ENCODE measurements at regions not wholly inside any gene's neighbourhood (a gene's known extent, or its start where the extent isn't known, plus 50 kb on each side); places are given as distances from the start of the nearest gene placed in this dataset.

DNA sequence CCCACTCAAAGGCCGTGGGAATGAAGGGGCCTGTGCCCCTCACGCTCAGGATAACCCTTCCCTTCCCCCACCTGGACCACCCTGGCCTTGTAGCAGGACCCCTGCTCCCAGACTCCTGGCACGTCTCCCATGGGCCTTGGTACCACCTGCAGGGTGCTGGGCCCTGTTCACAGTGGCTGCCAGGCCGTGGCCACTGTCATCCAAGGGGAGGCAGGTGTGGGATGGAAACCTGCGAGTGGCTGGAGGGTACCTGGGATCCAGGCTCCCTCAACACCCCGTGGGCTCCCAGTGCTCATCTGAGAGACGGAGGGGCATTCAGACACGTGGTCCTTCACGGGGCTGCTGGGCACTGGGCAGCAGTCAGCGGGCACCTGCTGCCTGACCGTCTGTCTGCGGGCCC, 75.6 kb upstream of the CIBAR2 start:
- no peak for DNase-seq (ENCODE audit: low read depth in 2 of 2)

DNA sequence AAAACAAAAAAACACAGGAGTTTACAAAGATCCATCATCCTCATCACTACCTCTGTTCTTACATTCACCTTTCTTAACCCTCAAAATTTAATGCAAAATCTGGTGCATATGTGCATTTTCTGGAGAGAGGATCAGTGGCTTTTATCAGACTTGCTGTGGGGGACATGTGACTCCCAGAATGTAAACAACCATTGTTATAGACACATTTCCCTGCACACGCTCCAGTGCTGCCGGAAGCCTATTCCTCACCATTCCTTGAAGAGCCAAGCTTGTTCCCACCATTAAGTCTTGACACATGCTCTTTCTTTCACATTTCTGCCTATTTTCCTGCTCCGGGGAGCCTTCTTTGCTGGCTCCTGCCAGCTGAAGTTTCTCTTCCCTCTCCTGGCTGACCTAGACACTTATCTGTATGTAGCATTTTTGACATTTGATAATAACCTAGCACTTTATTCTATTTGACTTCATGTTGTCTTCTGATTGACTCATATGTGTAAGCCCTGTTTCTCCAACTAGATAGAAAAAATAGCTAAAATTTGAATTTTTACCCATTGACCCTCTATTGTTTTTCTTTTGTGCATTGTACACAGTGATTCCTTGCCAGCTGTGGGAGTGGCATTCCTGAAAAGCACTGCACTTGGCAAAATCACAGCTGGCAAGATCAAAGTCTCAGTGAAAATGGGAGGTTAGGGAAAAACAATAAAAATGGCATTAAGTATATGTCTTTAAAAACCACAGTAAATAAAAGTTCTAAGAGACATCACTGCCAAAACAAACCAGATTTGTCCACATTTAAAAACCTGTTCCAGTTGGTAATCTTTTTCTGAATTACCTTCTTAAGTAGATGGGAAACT, 76.8 kb upstream of the CIBAR2 start:
- no peak for DNase-seq (ENCODE audit: low read depth in 2 of 2)

DNA sequence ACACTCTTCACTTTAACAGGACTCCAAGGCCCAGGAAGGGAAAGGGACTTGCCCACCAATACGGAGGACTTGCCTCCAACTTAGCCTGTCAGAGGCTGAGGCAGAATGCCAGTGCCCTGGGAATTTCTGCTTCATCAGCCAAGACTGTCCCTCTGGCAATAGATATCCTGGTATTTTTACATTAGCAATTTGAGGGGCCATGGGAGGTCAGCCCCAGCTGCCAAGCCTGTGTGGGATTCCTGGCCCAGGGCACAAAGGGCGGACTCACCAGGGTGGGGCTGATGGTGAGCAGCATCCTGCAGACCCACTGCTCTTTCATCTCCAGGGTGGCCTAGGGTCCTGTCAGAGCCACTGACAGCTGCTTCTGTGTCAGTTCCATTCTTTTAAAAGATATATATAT, 78.3 kb upstream of the CIBAR2 start:
- DNase-seq (ENCODE audit: low read depth in 2 of 2), result no peak

DNA sequence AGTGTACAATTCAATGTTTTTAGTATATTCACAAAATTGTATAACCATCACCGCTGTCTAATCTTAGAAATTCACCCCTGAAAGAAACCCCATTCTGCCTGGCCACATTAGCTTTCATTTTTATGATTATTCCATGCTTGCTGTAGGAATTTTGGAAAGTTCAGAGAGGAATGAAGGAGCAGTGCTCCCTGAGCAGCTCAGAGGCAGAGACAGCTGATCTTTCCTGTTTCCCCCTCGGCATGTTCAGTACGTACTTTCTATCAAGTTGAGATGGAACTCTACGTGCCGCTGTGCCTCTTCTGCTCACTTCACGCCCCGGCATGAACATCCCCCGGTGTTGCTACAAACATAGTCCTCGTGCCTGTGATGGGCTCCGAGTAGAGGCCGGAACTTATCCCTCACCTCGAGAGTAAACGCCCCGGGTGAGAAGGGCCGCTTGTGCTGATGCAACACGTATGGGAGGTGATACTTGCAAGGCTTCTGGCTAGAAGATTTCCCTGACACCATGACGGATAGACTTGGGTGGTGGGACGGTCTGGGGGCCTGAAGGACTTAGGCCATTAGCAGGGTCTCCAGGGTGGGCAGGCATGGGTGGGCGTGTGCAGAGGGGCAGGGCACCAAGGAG, 79.2 kb upstream of the CIBAR2 start:
- DNase-seq (ENCODE audit: low read depth in 2 of 2), result no peak

DNA sequence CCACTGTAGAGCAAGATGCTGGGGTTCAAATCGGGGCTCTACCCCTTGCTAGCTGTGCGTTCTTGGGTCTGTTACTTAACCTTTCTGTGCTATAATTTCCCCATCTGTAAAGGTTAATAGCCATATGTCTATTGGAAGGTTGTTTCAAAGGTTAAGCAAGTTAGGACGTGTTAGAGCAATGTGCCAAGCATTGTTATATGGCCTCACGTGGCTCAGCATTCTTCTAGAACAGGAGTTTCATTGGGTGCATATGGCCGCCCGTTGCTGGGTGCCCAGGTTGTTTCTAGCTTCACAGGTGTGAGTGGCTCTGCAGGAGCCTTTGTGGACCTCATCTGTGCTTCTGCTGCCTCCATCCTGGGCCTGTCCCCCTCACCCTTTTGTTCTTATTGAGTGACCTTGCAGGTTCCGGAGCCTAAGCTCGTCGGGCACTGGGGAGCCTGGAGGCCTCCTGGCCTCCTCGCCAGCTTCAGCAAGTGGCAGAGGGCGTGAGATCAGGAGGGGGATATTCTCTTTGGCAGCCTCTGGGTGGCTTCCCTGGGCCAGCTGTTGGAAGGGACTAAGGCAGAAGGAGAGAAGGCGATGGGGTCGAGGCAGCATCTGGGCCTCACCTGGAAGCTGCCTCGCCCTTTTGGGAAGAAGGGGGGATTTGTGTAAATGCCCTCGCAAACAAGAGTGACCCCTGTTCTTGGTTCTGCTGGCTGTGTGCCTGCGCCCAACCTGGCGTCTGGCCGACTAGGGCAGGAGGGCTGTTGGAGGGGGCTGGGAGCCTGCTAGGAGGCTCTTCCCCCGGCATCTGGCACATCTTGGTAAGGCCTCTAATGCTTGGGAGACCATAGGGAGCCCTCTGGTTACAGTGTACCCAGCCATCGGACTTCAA, 80.2 kb upstream of the CIBAR2 start:
- DNase-seq (ENCODE audit: low read depth in 2 of 2), result no peak

DNA sequence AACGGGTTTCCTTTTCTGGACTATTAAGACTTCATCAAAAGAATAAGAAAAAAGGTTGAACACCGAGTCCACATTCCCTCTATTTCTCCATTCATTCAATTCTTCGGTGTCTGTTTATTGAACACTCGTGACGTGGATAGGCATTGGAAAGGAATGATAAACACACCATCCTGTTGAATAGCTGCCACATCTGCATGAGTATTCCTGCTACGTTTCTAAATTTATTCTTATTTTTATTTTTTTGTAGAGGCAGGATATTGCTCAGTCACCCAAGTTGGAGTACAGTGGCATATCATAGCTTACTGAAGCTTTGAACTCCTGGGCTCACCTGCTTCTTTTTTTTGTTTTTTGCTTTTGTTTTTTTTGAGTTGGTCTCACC, 80.8 kb upstream of the CIBAR2 start:
- no peak for DNase-seq (ENCODE audit: low read depth in 2 of 2)

DNA sequence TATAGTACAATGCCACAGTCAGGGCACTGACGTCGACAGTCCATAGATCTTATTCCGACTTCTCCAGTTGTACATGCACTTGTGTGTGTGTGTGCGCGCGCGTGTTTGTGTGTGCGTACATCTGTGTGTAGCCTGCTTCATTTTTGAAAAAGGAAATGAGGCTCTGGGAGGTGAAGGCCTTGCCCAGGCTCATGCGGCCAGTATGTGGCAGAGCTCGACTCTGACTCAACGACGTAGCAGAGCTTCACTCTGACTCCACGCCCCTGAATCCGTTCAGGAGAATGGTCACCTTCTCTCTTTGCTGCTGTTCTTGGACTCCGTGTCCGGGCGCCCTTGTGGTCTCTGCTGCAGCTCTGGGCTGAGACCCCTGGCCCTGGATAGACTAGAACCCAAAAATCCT, 81.6 kb upstream of the CIBAR2 start:
- DNase-seq (ENCODE audit: low read depth in 2 of 2), result no peak

DNA sequence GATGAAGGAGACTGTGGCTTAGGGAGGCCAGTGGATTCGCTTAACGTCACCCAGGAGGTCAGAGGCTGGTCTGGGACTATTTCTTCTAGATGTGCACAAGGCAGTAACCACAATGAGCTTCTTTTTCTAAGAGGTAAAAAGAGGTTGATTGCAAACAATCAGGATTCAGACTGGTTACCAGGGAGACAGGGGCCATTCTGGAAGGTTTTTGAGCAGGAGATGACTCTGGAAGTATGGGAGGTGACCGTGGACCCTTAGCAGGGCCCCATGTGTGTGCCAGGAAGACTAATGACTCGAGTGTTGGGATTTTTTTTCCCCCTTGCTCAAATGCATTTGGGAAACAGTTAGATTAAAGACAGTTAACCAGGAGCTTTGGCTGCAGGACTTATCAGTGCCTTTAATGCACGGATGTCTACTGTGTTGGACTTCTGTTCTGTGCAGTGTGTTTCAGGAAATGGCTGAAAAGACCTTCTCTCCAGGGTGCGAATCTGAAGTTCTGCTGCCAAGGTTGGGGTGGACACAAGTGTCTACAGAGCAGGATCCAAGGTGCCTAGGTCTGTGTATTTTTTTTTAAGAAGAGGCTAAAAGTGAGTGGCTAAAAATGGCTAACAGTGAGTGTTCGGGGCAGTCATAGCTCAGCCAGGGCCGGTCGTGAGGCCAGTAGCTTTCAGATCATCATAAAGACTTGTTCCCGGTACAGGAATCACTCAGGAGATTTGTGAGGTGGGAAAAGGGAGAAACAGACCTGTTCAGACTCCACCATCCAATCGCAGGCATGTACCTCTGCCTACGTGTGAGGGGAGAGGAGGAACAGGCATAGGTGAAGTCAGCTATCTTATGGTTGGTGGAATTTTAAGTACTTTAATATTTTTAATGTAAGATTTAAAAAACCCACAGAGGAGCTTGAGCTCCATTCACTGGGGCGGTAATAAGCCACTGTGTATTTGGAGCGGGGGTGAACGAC, 82.3 kb upstream of the CIBAR2 start:
- DNase-seq (ENCODE audit: low read depth in 2 of 2), result no peak

DNA sequence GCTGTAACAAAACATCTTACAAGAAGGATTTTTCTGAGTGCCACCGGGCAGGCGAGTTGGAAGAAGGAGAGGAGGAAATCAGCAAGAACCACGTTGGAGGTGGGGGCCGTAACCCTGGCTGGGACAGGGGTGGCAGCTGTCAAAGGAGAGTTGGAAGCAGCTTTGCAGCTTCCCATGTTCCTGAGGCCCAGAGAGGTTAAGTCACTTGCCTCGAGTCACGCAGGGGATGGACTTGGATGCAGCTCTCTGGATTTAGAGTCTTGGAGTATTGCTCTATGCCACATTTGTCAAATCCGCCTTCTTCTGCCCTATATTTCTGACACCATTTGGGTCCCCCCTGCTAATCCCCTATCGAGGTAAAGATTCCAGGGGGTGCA, 83.0 kb upstream of the CIBAR2 start:
- no peak for DNase-seq (ENCODE audit: low read depth in 2 of 2)

DNA sequence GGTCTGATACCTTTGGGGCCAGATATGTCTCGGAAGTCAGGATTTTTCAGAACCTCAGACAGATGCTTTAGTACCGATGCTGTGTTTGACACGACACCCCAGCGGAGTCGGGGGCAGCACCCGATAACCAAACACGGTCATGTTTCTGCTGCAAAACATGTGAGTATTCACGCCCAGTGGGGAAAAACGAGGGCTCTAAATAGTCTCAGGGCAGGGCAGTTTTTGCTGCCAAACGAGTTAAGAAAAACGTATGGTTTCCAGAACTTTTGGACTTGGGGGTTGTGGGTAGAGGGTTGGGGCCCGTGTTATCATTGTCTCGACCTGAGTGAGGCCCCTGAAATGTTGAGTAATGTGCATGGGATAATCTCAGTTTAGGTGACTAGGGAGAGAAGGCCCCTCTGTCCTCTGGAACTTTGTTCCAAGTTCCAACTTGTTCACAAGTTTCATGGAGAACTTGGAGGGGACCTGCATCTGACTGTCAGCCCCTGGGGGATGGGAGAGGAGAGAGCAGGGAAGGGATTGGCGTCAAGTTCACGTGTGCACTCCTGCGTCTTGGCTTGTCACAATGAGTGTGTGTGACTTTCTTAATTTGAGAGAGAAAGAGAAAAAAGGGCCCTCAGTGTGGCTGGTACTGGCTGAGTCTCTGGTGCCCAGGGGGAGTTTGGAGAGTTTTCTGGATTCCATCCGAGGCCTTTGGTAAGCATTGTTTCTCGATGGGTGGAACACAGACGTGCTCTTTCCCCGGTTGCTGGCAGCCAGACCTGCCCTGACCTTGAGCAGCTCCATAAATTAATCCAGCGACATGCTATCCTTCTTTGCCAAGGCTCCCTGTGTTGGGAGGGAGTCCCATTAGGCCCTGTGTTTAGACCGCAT, 83.9 kb upstream of the CIBAR2 start:
- no peak for DNase-seq (ENCODE audit: low read depth in 2 of 2)

DNA sequence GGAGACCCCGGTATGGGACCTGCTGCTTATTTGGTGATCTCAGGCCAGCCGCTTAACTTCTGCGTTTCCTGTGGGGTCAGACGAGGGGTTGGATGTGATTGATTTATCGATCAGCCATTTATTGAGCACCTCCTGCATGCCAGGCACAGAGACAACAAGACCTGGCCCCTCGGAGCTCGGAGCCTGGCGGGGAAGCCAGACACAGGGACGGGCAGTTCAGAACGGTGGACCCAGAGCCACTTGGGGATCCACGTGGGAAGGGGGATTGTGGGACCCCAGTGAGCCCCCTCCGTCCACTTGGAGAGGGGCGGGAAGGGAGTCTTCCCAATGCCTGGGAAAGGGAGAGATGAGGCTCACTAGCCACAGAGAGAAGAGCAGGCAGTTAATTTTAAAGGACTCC, 84.7 kb upstream of the CIBAR2 start:
- no peak for DNase-seq (ENCODE audit: low read depth in 2 of 2)

DNA sequence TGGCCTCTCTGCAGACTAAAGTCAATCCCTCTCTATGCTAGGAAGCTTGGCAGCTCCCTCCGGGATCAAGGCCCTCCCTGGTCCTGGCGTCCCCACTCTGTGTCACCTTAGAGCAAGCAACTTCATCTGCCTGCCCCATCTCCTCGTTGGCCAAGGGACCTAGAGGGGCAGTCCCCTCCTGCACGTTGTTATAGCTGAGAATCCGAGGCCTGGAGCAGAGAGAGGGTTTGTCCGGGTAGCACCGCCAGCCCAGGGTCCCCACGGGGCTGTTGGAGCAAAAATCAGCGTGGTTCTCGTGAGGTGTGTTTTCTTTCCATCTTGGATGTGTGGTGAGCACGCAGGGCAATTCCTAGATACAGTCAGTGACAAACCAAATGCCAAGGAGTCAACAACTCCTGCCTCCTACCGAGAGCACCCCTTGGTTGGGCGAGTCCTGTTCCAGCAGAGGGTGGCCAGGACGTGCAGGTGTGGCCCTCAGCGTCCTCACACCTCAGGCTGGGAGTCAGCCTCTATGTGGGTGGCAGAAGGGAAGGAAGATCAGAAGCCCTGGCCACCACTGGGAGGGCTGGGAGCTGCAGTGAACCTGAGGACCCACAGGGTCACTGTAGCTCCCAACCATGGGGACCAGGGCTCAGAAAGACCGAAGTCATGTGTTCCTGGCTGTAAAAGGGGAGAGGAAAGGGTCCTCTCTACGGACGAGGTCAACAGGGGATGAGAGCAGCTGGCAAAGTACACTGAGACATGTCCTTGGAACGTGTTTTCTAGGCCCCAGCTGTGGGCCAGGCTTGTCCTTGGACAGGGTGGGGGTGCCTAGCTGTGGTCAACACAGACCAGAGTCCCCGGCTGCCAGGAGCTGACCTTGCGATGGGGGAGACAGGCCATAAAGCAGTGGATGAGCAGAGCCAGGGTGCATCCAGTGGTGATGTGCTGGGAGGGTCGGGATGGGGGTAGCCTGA, 85.6 kb upstream of the CIBAR2 start:
- no peak for DNase-seq (ENCODE audit: low read depth in 2 of 2)

DNA sequence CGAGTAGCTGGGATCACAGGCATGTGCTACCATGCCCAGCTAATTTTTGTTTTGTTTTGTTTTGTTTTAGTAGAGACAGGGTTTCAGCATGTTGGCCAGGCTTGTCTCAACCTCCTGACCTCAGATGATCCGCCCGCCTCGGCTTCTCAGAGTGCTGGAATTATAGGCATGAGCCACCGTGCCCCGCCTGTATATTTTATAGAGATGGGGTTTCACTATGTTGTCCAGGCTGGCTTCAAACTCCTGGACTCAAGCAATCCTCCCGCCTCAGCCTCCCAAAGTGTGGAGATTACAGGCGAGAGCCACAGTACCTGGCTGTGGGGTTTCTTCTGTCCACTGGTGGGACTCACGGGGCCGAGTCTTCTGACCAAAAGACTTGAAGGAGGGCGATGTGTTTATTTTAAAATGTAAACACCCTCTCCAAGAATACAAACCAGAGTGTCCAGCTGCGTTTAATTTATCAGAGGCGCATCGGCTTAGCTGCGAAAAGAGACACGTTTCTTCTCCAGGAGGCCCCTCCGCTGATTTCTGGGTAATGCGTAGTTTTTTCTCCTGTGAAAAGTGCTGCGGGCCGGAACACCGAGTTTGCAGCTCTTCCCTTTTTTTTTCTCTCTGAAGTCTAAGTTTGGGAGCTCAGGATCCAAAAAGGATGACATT, 86.9 kb upstream of the CIBAR2 start:
- DNase-seq (ENCODE audit: low read depth in 2 of 2), result no peak

DNA sequence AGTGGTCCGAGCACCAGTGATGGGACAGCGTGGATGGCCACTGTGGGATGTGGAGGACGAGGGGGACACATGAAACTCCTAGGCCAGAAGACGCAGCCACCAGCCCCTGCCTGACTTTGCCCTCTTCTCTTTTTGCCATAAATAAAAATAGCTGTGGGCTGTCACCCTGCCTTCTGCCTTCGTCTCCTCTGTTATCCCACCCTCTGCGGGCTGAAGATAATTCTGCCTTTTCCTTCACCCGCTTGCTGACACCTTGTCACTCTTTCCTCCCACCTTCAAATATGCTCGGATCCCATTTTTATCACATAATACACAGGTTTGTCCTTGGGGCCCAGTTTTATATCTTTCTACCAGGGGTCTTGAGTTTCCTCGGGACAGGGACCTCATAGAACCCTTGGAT, 87.6 kb upstream of the CIBAR2 start:
- no peak for DNase-seq (ENCODE audit: low read depth in 2 of 2)

DNA sequence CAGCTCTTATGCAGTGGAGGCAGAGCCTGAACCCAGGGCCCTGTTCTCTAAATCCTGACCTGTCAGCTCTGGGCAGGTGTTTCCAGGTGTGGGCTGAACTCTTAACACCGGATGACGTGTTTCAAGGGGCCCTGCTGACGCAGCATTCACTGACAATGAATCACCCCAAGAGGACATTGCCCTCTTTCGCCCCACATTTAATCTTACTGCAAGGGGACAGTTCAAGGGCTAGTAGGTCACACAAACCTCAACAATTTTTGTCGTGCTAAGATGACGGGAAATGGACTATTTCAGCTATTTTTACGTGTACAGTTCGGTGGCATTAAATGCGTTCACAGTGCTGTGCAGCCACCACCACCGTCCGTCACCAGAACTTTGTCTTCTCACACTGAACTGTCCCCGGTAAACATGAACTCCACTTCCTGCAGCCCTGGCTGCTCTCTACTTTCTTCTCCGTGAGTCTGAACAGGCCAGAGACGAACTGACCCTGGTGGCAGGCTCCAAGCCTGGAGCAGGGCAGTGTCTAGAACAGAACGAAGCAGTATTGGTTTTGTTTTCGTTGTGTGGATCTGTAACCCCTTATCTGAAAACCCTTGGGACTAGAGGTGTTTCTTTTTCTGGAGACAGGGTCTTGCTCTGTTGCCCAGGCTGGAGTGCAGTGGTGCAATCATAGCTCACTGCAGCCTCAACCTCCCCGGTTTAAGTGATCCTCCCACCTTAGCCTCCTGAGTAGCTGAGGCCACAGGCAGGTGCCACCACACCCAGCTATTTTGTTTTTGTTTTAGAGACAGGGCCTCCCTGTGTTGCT, 88.4 kb upstream of the CIBAR2 start:
- no peak for DNase-seq (ENCODE audit: low read depth in 2 of 2)

DNA sequence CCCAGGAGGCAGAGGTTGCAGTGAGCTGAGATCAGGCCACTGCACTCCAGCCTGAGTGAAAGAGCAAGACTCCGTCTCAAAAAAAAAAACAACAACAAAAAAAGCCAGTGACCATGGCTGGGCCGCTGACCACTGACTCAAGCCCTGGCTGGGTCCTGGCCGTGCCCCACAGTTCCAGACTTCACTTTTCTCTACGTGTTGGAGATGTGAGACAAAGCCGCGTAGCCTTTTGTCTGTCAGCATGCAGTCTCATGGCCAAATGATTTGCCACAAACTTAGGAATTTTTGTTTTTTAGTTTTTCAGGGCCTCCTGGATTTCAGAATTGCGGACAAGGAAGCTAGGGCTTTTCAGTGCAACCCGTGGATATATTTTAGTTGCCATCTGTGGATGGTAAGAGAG, 89.3 kb upstream of the CIBAR2 start:
- DNase-seq (ENCODE audit: low read depth in 2 of 2), result no peak

DNA sequence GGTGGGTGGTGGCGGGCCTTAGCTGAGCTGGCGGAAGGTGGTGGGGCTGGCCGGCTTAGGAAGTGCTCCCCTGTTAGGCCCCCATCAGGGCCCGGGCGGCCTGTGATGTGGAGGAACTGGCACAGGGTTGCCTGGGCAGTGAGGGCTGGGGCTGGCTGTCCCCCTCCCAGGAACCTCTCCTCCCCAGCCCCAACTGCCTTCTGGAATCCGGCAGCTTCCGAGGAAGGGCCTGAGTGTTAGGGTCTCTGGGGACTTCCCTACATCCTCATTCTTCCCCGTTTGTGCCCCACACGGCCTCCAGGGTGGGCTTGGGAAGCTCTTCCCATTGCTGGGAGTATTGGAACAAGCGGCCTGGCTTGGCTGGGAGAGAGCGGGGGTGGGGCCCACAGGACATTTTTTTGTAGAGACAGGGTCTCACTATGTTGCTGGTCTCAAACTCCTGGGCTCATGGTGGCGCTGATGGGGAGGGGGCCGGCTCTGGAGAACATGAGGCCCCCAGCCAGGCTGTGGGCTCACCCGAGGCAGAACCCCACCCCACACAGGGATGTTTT, 89.9 kb upstream of the CIBAR2 start:
- no peak for DNase-seq (ENCODE audit: low read depth in 2 of 2)

All from fibroblast of skin of left quadriceps (primary cell).